ENCODE measurements at regions not wholly inside any gene's neighbourhood (a gene's known extent, or its start where the extent isn't known, plus 50 kb on each side); places are given as distances from the start of the nearest gene placed in this dataset.
"Not testable (repeated sequence)": the region's sequence is repeated elsewhere in the genome, so short reads cannot be mapped to it uniquely, and the experiment has no call there.

- no peak overlapping the region for H3K4me3 ChIP-seq (ENCODE audit: insufficient read depth, low read depth, low read length)
- Mint-ChIP-seq H3K4me1 (ENCODE audit: low read depth, unreplicated experiment) (peaks cover 8% of the 10 kb centered on the region), H3K27ac (ENCODE audit: unreplicated experiment) (no peak overlapping the region), H3K9me3 (ENCODE audit: unreplicated experiment) (peaks cover 10% of the 10 kb centered on the region), H3K36me3 (ENCODE audit: low read depth, unreplicated experiment) (no peaks in the 10 kb centered on the region), H3K4me3 (ENCODE audit: unreplicated experiment) (no peak overlapping the region), H3K27me3 (ENCODE audit: low read depth, unreplicated experiment) (peaks cover 12% of the 10 kb centered on the region)
- H3K9ac ChIP-seq (ENCODE audit: low read length) = no peak overlapping the region
- no peaks in the 10 kb centered on the region for H4K20me1 ChIP-seq (ENCODE audit: insufficient read depth, low read length)
- DNase-seq (ENCODE audit: low read depth) = peak; percentile 51
- H3K9me3 ChIP-seq (ENCODE audit: insufficient read depth, low read depth, low read length) = no peaks in the 10 kb centered on the region
- no peaks in the 10 kb centered on the region for H3K4me1 ChIP-seq (ENCODE audit: insufficient read depth, low read length)
- no peaks in the 10 kb centered on the region for H3K36me3 ChIP-seq (ENCODE audit: insufficient read depth, low read length)
- H3K27ac ChIP-seq (ENCODE audit: low read depth, low read length) = no peak overlapping the region
- no peak for FAIRE-seq
- TF ChIP-seq CTCF (IDR thresholded peaks at IDR 0.05; ENCODE audit: insufficient read depth, low read depth, low read length) (no peak), EZH2 (IDR thresholded peaks at IDR 0.05; ENCODE audit: insufficient read depth, low read length) (no peak)
- no peak overlapping the region for H2AFZ ChIP-seq (ENCODE audit: low read depth, low read length)
- no peak overlapping the region for H3K4me2 ChIP-seq (ENCODE audit: low read length)
- no peaks in the 10 kb centered on the region for H3K27me3 ChIP-seq (ENCODE audit: insufficient read depth, low read length)
- no peaks in the 10 kb centered on the region for H3K79me2 ChIP-seq (ENCODE audit: insufficient read depth, low read length)
Measured at GRCh38 chr4:53840643-53841042, 223.8 kb downstream of the CHIC2 start.

GRCh38 chr4:53833302-53834003 is 231.0 kb downstream of the CHIC2 start:
- H3K27me3 ChIP-seq (ENCODE audit: insufficient read depth, low read length); DNase-seq (ENCODE audit: low read depth); H3K36me3 Mint-ChIP-seq (ENCODE audit: low read depth, unreplicated experiment); H3K27ac Mint-ChIP-seq (ENCODE audit: unreplicated experiment); H3K36me3 ChIP-seq (ENCODE audit: insufficient read depth, low read length); FAIRE-seq; H3K4me3 ChIP-seq (ENCODE audit: insufficient read depth, low read depth, low read length); H3K4me3 Mint-ChIP-seq (ENCODE audit: unreplicated experiment); H2AFZ ChIP-seq (ENCODE audit: low read depth, low read length); H3K27me3 Mint-ChIP-seq (ENCODE audit: low read depth, unreplicated experiment); H4K20me1 ChIP-seq (ENCODE audit: insufficient read depth, low read length); H3K79me2 ChIP-seq (ENCODE audit: insufficient read depth, low read length); H3K4me1 ChIP-seq (ENCODE audit: insufficient read depth, low read length); H3K4me1 Mint-ChIP-seq (ENCODE audit: low read depth, unreplicated experiment); H3K4me2 ChIP-seq (ENCODE audit: low read length); H3K9ac ChIP-seq (ENCODE audit: low read length); H3K27ac ChIP-seq (ENCODE audit: low read depth, low read length): not testable (repeated sequence)
- H3K9me3 Mint-ChIP-seq (ENCODE audit: unreplicated experiment) = peaks cover 22% of the 10 kb centered on the region
- H3K9me3 ChIP-seq (ENCODE audit: insufficient read depth, low read depth, low read length) = peaks cover 17% of the 10 kb centered on the region

- no peak overlapping the region for H3K9ac ChIP-seq (ENCODE audit: low read length)
- DNase-seq (ENCODE audit: low read depth) (no peak), FAIRE-seq (no peak)
- H4K20me1 ChIP-seq (ENCODE audit: insufficient read depth, low read length) = no peaks in the 10 kb centered on the region
- no peaks in the 10 kb centered on the region for H3K36me3 ChIP-seq (ENCODE audit: insufficient read depth, low read length)
- no peak overlapping the region for H2AFZ ChIP-seq (ENCODE audit: low read depth, low read length)
- Mint-ChIP-seq H3K36me3 (ENCODE audit: low read depth, unreplicated experiment) (peaks cover 1% of the 10 kb centered on the region), H3K4me1 (ENCODE audit: low read depth, unreplicated experiment) (no peaks in the 10 kb centered on the region), H3K9me3 (ENCODE audit: unreplicated experiment) (peaks cover 26% of the 10 kb centered on the region), H3K4me3 (ENCODE audit: unreplicated experiment) (no peak overlapping the region), H3K27ac (ENCODE audit: unreplicated experiment) (no peak overlapping the region), H3K27me3 (ENCODE audit: low read depth, unreplicated experiment) (peaks cover 8% of the 10 kb centered on the region)
- no peaks in the 10 kb centered on the region for H3K79me2 ChIP-seq (ENCODE audit: insufficient read depth, low read length)
- no peak overlapping the region for H3K4me3 ChIP-seq (ENCODE audit: insufficient read depth, low read depth, low read length)
- no peak for TF ChIP-seq CTCF (IDR thresholded peaks at IDR 0.05; ENCODE audit: insufficient read depth, low read depth, low read length)
- no peak for TF ChIP-seq EZH2 (IDR thresholded peaks at IDR 0.05; ENCODE audit: insufficient read depth, low read length)
- peaks cover 17% of the 10 kb centered on the region for H3K9me3 ChIP-seq (ENCODE audit: insufficient read depth, low read depth, low read length)
- no peak overlapping the region for H3K4me2 ChIP-seq (ENCODE audit: low read length)
- H3K4me1 ChIP-seq (ENCODE audit: insufficient read depth, low read length) = no peaks in the 10 kb centered on the region
- no peaks in the 10 kb centered on the region for H3K27me3 ChIP-seq (ENCODE audit: insufficient read depth, low read length)
- no peak overlapping the region for H3K27ac ChIP-seq (ENCODE audit: low read depth, low read length)
Measured at GRCh38 chr4:53832549-53832948, 231.9 kb downstream of the CHIC2 start.
